Posterior vena cava (tissue), 2 donors: ENCODE measurements at regions not wholly inside any gene's neighbourhood (a gene's known extent, or its start where the extent isn't known, plus 50 kb on each side); places are given as distances from the start of the nearest gene placed in this dataset.

Experiments used
- DNase-seq: peaks from one replicate; pipeline ENCODE4 v3.0.0-alpha.2; 2020; ENCODE audit warnings: low spot score
- intact Hi-C, 2 donors: fragments of 100-400 bp; cut with DNase I; formaldehyde crosslinking; loops; one replicate each; pipeline versions ENCODE4 v1.14.1 to v1.14.2; 2022 to 2023
- donor health status: DM: yes; HTN: yes; CAD: no.
- donor health status: DM: yes; HTN: yes; CAD: no.

GRCh38 chr15:77815015-77815414, 182.3 kb upstream of the LINGO1 start:
- no peak for DNase-seq
- intact Hi-C loops, result no loop called here

DNA sequence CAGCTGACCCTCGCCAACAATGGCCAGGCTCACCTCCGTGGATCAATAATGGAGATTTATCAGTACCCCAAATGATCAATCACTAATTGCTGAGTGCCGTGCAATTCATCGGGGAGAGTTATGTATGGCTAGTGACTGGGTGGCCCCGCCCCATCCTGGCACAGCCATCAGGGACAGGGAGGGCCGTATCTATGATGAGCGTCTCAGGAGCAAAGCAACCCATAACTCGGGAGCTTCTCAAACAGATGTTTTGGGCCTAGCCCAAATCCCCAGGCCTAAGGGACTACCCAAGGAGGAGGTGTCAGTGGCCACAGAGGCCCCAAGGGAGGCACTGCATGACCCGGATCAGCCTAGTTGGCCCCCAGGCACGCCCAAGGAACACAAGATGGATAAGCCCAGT, 180.0 kb upstream of the LINGO1 start:
- intact Hi-C loops, result no loop called here
- no peak for DNase-seq

- intact Hi-C loops, result no loop called here
- no peak for DNase-seq
Observed at GRCh38 chr15:77811270-77811669, 178.6 kb upstream of the LINGO1 start.

DNA sequence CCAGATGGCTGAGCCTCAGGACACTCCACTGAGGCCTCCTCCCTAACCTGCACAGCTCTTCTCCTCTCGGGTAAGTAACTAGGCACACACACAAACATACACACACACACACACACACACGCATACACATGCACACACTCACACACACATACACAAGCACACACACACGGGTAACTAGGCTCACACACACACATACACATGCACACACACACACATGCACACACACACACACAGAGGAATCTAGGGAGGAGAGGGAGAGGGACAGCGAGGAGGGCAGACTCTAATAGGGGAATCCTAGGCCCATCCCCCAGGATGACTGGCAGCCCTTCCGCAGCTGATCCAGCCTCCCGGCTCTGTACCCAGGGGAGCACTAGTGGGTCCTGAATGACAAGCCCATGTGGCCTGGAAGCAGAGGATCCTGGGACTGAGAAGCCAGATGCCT, 177.4 kb upstream of the LINGO1 start:
- intact Hi-C loops, result no loop called here
- no peak for DNase-seq

- intact Hi-C loops, result loop anchor here in 1 of 2 donors (10.0 kb wide), 1 partner anchor 154 kb away; no protein-coding TSS in a partner anchor
- no peak for DNase-seq
Observed at GRCh38 chr15:77808581-77809177, 176.0 kb upstream of the LINGO1 start.

GRCh38 chr15:77808075-77808474, 175.4 kb upstream of the LINGO1 start:
- intact Hi-C loops, result loop anchor here in 1 of 2 donors (10.0 kb wide), 1 partner anchor 153 kb away; no protein-coding TSS in a partner anchor
- DNase-seq, result no peak

DNA sequence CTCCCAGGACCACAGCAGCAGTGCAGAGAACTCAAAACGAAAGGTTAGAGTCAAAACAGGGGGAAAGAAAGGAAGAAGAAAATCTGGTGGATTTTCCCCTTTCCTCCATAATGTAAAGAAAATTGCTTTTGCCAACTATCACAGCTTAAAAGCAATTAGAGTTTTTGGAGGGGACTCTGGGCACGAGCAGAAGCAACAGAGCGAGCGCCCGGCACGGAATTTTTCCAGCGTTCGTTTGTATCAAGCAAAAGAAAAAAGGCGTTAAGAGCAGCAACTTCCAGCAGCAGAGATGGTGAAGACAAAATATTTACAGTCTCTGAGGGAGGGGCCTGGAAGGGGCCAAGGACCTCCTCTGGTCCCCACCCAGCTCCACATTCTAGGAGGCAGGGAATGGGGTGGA, 174.9 kb upstream of the LINGO1 start:
- intact Hi-C loops, result loop anchor here in 1 of 2 donors (10.0 kb wide), 1 partner anchor 153 kb away; no protein-coding TSS in a partner anchor
- DNase-seq, result no peak

GRCh38 chr15:77807115-77807514, 174.4 kb upstream of the LINGO1 start:
- DNase-seq, result no peak
- intact Hi-C loops, result loop anchor here in 1 of 2 donors (10.0 kb wide), 1 partner anchor 152 kb away; no protein-coding TSS in a partner anchor

DNA sequence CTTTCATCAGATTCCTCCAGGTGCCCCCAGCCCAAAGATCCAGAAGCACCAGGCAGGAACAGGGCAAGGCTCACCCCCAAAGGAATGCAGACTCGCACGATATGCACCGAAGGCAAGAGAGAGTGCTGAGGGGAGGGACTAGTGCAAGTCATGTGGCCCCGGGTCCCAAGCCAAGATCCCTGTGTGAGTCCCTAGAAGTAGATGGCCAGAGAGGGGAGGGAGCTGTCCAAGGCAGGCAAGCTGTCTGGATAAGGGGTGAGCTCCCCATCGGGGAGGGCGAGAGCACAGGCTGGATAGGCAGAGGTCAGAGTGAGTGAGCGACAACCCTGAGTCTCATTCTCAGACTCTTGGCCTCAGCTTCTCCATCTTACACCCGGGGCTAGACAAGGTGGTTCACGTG, 171.5 kb upstream of the LINGO1 start:
- intact Hi-C loops, result loop anchor here in 1 of 2 donors (1.0 to 10.0 kb wide), 2 partner anchors 47 to 149 kb away; no protein-coding TSS in a partner anchor
- DNase-seq, result no peak

DNA sequence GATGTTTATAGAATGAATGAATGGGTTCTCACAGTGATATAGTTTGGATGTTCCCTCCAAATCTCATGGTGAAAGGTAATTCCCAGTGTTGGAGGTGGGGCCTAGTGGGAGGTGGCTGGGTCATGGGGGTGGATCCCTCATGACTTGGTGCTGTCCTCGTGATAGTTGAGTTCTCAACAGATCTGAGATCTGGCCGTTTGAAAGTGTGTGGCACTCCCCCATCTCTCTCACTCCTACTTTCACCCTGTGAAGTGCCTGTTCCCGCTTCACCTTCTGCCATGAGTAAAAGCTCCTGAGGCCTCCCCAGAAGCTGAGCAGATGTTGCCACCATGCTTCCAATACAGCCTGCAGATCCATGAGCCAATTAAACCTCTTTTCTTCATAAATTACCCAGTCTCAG, 170.8 kb upstream of the LINGO1 start:
- intact Hi-C loops, result loop anchor here in 1 of 2 donors (10.0 kb wide), 1 partner anchor 149 kb away; no protein-coding TSS in a partner anchor
- DNase-seq, result no peak

DNA sequence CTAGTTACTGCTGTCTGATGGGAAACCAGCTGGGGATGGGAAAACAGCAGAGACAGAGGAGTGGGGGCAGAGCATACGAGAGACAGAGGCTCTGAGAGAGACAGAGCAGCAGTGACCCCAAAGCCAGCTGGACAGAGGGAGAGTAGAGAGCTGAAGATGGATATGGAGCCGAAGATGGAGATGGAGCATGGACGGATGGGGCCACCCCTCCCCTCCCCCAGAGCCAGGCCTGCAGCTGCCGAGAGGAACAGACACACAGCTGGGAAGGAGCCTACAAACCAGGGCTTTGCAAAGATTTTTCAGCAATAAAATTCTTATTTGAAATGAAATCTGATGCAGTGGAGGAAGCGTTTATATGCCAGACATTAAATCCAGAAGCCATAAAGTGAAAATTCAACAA, 167.6 kb upstream of the LINGO1 start:
- no peak for DNase-seq
- intact Hi-C loops, result loop anchor here in 1 of 2 donors (10.0 kb wide), 1 partner anchor 146 kb away; no protein-coding TSS in a partner anchor

GRCh38 chr15:77798847-77799246, 166.1 kb upstream of the LINGO1 start:
- DNase-seq, result no peak
- intact Hi-C loops, result no loop called here

- no peak for DNase-seq
- intact Hi-C loops, result no loop called here
Observed at GRCh38 chr15:77798151-77798835, 165.6 kb upstream of the LINGO1 start.

DNA sequence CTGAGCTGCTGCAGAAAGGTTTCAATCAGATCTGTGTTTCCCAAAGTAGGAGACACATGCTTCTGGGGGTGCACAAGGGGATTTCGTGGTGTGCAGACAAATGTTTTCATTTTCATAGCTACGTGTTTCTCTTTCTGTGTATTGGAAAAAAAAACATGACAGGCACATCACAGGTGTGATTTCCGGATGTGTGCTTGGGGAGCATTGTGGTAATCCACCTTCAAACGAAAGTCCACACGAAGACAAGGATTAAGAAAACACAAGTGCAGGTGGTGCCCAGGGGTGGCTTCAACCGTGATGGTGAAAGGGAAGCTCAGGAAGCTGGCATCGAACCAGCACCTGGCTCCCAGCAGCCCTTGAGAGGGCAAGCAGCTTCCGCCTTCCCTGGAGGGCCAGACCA, 164.6 kb upstream of the LINGO1 start:
- no peak for DNase-seq
- intact Hi-C loops, result no loop called here

GRCh38 chr15:77796046-77796729, 163.5 kb upstream of the LINGO1 start:
- intact Hi-C loops, result no loop called here
- no peak for DNase-seq

GRCh38 chr15:77795446-77795845, 162.7 kb upstream of the LINGO1 start:
- intact Hi-C loops, result no loop called here
- DNase-seq, result no peak

DNA sequence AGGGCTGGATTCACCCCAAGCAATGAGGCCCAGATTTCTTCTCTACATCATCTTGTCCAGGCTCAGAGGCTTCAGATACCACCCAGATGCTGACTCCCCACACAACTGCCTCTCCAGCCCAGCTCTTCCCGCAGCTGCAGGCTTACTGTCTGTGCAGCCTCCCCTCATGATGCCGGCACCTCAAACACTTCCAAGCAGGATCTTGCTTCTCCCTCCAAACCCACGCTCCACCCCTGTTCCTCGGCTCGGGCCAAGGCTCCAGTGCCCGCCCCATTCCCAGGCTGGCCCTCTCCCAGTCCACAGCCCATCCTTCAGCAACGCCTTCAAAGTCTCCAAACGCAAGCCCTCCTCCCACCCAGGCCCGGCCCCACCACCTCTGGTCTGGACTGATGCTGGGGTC, 159.2 kb upstream of the LINGO1 start:
- intact Hi-C loops, result no loop called here
- DNase-seq, result no peak

DNA sequence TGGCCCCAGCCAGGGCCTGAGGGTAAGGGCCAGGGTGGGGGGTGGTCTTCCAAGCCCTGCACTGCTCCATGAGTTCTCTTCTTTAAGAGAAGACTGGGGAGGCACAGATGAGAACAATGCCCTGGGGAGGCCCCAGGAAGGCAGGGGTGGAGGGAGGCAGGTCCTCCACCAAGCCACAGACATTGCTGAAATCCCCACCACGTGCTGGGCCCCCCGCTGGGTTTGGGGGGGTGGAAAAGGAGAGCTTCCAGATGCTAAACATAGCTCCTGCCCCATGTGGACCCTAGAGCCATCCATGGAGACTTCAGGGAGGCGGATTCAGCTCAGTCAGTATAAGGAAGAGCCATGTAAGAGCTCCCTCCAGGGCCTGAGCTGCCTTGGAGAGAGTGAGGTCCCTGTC, 157.8 kb upstream of the LINGO1 start:
- intact Hi-C loops, result no loop called here
- no peak for DNase-seq

DNA sequence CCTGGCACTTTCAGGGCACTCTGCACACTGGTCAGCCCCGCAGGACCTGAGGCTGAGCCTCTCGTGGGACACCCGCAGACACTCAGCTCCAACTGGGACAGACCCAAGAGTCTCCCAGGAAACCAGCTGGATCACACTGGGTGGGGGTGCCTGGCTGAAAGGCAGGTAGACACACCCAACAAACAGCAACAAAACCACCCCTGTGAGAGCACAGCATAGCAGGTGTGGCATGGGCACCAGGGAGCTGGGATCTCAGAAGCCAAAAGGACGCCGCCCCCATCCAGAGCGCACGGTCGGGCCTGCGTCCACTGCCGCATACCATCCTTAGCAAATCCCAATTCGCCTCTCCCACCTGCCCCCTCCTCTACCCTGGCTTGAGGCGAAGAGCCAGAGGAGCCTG, 154.2 kb upstream of the LINGO1 start:
- DNase-seq, result no peak
- intact Hi-C loops, result loop anchor here in 1 of 2 donors (10.0 kb wide), 1 partner anchor 102 kb away; no protein-coding TSS in a partner anchor
